ENCODE measurements at regions not wholly inside any gene's neighbourhood (a gene's known extent, or its start where the extent isn't known, plus 50 kb on each side); places are given as distances from the start of the nearest gene placed in this dataset.

- DNase-seq (ENCODE audit: low read depth), result no peak
- TF ChIP-seq CTCF (IDR thresholded peaks at IDR 0.05; ENCODE audit: insufficient read depth, low read depth, low read length, missing control alignments), result no peak
- no peak overlapping the region for H3K4me3 ChIP-seq (ENCODE audit: low read depth, low read length)
Measured at GRCh38 chr18:29879763-29880162, 1162.8 kb downstream of the DSC3 start.

DNA sequence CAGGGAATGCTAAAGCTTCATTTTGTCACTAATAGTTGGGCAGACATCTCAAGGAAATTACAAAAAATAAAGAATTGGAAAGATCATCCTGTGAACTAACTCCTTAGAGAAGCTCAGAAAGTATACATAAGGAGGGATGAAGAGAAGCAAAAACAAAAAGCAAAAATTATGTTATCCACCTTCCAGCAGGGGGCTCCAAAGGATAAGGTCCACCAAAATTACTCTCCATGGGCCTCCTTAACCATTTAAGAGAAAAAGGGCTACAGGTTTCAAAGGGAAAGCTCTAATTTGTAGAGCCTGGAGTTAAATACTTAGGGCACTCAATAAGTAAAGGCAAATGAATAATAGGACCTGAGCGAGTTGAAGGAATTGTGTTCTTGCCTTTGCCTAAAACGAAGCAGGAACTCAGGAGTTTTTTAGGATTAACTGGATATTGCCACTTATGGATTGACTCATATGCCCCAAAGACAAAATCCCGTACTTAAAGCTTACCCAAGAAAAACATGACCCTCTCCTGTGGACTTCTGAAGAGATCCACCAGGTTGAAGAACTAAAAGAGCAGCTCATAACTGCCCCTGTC lies 1167.9 kb downstream of the DSC3 start:
- DNase-seq (ENCODE audit: low read depth), result peak; percentile 37
- no peak overlapping the region for H3K4me3 ChIP-seq (ENCODE audit: low read depth, low read length)
- TF ChIP-seq CTCF (IDR thresholded peaks at IDR 0.05; ENCODE audit: insufficient read depth, low read depth, low read length, missing control alignments), result peak; percentile 46

- H3K4me3 ChIP-seq (ENCODE audit: low read depth, low read length), result no peak overlapping the region
- DNase-seq (ENCODE audit: low read depth), result no peak
Measured at GRCh38 chr18:29873211-29873610, 1169.3 kb downstream of the DSC3 start.

DNA sequence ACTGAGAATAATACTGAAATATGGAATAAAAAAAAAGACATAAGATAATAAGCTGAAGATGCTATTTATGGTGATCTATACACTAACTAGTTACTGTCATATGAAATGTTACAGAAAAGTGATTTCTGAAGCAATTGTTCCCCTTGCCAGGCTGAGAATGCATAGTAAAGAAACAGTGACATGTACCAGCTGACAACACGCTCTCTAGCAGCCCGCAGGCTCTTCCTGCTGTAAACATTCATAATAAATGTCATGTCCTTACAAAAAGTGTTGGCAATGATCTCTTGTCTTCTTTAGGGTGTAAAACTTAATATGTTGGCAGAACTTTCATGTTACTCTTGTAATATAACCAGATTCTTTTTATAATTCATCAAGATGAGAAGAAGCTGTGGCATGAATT lies 1171.3 kb downstream of the DSC3 start:
- no peak for TF ChIP-seq CTCF (IDR thresholded peaks at IDR 0.05; ENCODE audit: insufficient read depth, low read depth, low read length, missing control alignments)
- DNase-seq (ENCODE audit: low read depth), result no peak
- no peak overlapping the region for H3K4me3 ChIP-seq (ENCODE audit: low read depth, low read length)

More at GRCh38 chr18:29873211-29873610, 1169.3 kb downstream of the DSC3 start:
- TF ChIP-seq CTCF (IDR thresholded peaks at IDR 0.05; ENCODE audit: insufficient read depth, low read depth, low read length, missing control alignments), result no peak

- H3K4me3 ChIP-seq (ENCODE audit: low read depth, low read length), result no peak overlapping the region
- no peak for DNase-seq (ENCODE audit: low read depth)
- TF ChIP-seq CTCF (IDR thresholded peaks at IDR 0.05; ENCODE audit: insufficient read depth, low read depth, low read length, missing control alignments), result no peak
Measured at GRCh38 chr18:29862824-29863223, 1179.7 kb downstream of the DSC3 start.

DNA sequence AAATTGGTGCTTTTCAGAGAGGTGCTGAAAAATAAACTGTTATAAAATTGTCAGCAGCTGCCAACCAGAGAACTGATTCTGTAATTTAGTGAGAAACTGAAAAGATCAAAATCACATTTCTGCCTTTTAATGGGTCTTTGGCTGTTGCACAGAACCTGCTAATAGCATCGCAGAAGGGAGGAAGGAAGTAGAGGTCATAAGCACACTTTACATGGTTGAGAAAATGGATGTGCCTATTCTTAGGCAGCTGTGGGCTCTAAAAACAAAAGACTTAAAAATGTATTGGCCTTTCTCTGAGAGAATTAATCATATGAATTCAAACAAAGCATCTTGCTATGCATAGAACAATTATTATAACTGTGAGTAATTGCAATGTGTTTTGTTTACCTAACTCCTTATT lies 1186.9 kb downstream of the DSC3 start:
- no peak for TF ChIP-seq CTCF (IDR thresholded peaks at IDR 0.05; ENCODE audit: insufficient read depth, low read depth, low read length, missing control alignments)
- no peak for DNase-seq (ENCODE audit: low read depth)
- H3K4me3 ChIP-seq (ENCODE audit: low read depth, low read length), result no peak overlapping the region

DNA sequence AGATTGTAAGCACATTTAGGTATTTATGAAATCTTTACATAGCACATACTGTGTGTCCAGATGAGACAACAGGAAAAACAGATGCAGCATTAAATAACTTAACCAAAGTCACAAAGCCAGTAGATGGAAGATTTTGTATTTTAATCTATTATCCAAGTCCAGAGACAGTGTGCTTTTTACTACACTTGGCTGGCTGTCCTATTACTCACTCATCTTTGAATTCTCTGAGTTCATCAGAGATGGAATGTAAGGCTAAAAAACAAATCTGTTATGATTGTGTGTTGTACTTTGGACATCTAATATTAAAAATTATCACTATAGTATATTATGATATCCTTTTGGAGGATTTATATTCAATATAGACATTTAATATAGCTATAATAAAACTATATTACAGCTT lies 1189.4 kb downstream of the DSC3 start:
- no peak for DNase-seq (ENCODE audit: low read depth)
- TF ChIP-seq CTCF (IDR thresholded peaks at IDR 0.05; ENCODE audit: insufficient read depth, low read depth, low read length, missing control alignments), result no peak
- H3K4me3 ChIP-seq (ENCODE audit: low read depth, low read length), result no peak overlapping the region

Measured in GM12865 (cell line).